HG03558 (cell line): ENCODE measurements at regions not wholly inside any gene's neighbourhood (a gene's known extent, or its start where the extent isn't known, plus 50 kb on each side); places are given as distances from the start of the nearest gene placed in this dataset.

Experiments
- ATAC-seq: cut with Tn5 transposase; IDR thresholded peaks from one replicate; pipeline ENCODE4 v1.9.1; 2021; ENCODE audit warnings: moderate number of reproducible peaks; ENCODE audit not compliant: unreplicated experiment; ENCODE audit errors: extremely low read depth

DNA sequence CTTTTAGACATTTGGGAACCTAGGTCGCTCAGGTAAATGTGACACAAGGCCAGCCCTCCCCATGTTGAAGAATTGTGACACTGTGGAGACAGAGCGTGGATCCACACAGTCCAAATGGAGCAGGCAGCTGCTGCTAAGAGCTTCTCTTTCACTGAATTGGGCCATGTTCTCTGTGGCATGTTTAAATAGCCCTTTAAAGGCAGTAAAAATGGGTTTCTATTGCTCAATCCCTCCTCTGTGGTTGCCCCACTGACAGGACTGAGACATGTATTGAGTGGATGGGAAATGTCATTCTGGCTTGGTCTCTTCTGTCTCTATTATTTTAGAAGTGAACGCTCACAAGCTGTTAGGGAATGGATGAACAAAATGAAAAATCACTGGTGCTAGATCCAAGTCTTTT is 84.0 kb upstream of the PRICKLE1 start:
- ATAC-seq = no peak

DNA sequence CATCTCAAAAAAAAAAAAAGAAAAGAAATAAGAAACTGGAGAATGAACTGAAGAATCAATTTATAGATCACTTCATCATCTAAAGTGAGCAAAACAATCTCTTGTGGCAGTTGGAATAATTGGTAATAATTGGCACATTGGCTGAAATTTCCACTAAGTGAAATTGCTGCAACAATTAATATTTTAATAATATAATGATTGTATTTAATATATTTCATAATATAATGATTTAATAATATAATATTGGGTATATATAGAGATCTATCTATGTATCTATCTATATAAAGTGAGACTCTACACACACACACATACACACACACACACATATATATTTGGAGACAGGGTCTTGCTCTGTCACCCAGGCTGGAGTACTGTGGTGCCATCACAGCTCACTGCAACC is 81.2 kb upstream of the PRICKLE1 start:
- no peak for ATAC-seq

DNA sequence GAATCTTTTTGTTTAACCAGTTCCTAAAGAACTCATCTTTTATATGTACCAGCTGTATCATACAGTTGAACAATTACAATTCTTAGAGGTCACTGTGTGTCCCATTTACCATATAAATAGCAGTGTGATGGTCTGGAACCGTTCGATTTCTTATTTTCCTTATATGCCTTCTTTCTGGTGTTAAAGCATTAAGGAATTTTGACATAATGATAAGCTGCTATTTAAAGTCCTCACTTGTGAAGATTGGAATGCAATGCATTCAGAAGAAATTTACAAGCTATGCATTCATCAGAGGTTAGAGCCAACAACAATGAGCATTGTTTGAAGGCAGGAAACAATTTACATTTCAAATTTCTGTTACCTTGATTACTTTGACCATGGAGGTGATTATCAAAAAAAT is 80.0 kb upstream of the PRICKLE1 start:
- no peak for ATAC-seq

DNA sequence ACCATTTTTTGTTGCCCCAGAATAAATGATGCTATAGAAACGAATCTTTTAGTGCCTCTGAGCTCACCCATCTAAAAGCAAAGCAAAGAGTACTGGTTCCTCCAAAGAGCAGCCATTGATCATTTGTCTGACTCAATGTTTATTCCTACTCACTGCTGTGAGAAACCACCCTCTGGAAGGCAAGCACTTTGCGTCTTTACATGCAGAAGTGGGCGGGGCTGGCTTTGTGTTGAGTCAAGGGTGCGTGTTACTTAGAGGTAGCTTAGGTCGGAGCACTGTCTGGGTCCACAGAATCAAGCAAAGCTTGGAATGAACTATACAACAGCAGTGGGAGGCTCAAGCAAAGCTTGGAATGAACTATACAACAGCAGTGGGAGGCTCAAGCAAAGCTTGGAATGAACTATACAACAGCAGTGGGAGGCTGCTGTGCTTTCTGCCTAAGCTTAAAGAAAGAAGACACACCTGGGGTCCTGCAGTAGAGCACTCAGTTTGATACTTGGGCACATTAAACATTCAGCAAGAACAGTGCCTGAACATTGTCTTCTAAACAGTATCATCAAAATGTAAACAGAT is 77.2 kb upstream of the PRICKLE1 start:
- ATAC-seq = no peak

DNA sequence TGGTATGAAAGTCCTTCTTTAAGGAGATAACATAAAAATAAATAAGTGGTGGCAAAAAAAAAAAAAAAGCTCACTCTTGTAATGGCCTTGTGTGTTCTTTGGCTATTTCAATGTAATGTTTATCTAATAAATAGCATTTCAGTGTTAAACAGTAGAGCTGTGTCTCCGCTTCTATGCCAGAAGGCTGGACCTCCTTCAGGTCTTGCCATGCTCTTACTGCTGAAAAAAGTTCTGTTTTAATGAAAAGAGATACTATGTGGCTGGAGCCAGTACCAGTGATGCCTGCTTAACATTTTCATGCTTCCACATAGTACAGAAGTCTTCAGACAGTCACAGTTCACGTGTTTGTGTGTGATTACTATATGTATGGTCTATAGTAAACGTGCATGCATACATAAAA is 74.1 kb upstream of the PRICKLE1 start:
- no peak for ATAC-seq

DNA sequence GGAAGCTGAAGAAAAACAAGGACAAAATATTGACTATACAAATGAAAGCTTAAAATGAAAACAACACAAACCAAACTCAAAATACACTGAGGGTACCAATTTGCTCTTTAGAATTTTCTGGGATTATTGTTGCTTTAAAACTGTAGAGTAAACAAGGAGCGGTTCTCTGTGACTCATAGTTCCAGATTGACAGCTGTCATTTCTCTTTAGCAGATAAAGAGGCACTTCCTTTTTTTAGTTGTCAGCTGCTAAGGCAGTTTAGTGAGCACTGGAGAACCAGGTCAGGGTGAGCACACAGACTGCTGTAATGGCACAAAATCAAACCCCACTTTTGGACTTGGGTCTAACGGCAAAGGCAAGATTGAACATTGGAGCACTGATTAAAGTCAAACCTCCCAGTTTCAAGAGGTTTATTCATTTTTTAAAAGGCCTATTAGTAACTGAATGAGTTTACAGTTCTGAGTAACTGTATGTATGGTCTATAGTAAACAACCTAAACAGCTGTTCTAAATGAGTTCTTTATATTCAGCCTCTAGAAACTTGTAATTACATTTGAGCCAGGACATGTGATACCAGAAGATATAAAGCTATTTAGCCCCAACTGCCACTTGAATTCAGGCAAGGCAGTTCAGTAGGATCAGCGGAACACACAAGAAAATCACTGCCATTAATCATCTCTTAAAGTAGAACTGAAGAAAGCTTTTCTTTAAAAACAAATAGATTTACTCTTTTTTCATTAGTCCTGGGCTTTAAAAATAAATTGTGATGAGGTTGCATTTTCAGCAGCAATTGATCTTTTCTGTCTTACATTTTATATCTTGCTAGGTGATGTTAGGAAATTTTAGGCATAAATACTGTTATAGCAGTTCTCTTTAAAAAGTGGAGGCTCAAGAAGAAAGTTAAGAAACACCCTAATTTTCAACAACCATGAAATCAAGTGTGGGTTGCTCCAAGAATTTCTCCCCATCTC is 71.7 kb upstream of the PRICKLE1 start:
- ATAC-seq = no peak

DNA sequence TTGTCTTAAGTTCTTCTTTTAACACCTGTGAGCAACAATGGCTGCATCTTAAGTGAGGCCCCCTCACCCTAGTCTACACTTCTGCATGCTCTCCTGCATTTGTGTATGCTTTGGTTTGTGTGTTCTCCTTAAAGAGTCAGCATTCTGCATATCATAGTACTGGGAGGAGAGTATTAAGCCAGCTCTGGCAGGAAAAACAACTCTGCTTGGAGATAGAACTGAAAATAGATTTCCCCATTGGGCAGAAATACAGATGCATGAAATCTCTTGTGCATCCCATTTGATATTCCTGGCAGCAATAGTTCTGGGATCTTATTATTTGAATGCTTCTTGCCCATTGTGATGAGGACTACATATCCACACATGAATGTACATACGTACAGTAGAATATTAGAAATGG is 70.6 kb upstream of the PRICKLE1 start:
- ATAC-seq = no peak

DNA sequence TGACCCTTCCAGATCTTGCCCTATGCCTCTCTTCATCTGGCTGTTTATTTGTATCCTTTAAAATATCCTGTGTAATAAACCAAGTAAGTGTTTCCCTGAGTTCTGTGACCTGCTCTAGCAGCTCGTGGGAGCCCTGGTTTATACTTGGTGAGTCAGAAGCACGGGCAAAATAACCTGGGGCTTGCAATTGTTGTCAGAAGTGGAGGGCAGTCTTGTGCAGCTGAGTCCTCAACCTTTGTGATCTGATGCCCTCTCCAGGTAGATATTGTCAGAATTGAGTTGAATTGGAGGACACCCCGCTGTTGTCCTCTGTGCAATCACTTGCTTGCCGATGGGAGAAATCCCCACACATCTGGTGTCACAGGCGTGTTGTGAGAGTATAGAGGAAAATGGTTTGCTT is 62.5 kb upstream of the PRICKLE1 start:
- ATAC-seq = no peak

DNA sequence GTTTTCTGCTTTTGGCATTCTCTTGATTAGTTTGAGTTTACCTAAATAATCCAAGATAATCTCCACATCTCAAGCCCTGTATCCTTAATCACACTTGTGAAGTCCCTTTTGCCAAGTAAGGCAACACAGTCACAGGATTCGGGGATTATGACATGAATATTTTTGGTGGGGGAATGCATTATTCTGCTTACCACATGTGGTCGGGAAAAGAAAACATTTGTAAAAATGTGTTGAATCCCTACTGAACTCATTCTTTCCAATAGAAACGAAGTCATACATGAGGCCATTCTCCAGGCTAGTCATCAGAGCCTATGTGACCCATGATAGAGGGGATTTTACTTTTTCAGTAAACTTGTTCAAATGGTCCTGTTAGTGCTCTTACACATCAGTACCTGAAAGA is 58.5 kb upstream of the PRICKLE1 start:
- ATAC-seq = no peak

DNA sequence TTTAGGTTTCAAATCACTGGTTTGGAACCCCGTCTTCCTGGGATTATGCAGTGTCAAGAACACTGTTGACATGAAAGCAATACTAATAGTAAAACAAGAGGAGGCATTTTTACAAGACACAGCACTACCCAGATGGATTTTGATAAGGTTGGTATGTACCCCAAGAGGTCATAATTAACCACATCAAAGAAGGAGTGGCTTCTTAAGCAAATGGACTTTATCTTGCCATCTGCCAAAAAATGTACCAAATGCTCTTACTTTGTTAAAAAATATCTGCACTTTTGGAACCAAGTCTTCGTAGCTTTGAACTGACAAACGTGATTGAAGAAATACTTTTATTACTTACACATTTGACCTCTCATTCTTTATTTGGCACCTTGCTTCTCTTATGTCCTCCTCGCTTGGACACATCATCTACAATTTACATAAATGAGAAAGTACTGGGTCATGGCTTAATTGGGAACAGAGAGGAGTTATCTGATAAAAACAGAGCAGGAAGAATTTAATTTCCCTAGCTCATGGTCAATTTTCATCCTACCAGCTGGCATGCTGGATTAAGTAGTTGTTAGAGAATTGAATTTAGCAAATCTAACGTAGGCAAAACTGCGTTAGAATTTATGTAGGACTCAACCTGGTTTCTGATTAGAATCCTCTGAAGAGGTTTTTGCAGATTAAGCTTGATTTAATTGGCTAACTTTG is 54.5 kb upstream of the PRICKLE1 start:
- ATAC-seq = no peak

DNA sequence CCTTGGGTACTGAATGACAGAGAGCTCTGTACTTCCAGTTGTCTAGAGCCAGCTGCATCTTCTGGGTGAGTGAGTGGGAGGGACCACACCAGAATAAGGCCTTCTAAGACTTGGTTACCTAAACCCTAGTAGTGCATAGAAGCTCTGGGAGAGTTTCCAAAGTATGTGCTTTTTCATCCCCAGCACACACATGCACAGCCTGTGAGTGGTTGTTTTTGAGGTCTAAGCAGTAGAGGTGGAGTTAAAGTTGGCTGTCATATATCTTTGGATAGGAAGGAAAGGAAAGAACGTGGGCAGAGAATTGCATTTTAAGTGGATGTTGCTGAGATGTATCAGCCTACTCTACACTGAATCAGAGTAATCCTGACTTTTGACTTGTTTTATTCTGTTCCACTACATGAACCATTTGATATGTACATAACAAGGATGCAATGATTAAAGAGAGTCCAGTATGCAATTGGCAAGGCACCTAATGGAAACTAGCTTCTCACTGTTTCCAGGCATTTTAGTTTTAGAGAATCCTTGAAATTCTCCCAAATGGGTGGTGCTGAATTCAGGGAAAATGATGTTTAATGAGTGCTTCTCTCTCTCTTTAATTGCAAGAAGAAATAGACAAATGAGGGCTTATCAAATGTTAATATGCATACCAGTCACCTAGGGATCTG is 51.8 kb upstream of the PRICKLE1 start:
- no peak for ATAC-seq

DNA sequence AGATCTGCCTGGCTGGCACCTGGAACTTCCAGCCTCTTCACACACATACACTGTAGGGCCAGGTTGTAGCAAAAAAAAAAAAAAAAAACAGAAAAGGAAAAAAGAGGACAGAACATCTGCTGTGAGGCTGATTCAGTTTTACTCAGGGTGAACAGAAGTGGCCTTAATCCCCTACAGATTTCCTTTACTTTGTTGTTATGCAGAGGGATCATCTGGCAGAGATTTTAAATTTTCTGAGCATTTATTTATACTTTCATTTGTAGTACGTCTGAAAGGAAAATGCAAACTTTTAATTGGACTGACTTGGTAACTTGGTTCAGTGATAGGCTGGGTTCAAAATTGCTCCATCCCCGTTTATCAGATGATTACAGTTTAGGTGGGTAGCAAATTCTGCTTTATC is 50.8 kb upstream of the PRICKLE1 start:
- ATAC-seq = no peak

DNA sequence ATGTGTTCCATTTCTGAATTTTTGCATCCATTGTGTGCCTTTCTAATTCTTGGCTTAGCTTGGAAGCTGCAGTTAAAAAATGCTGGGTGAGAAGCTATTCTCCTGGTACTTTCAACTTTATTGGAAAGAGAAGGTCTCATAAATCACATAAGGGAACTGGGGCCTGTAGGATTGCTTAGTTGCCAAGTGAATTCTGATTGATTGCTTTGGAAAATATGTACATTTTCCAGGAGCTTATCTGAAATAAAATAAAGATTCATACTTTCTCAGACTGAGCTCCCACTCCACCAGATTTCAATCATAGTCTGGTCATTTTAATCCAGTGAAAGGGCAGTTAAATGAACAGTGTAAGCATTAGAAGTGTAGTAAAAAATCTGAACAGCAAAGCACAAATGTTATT is 50.0 kb upstream of the PRICKLE1 start:
- no peak for ATAC-seq
